ENCODE measurements at regions not wholly inside any gene's neighbourhood (a gene's known extent, or its start where the extent isn't known, plus 50 kb on each side); places are given as distances from the start of the nearest gene placed in this dataset.

- no peak for TF ChIP-seq GATA2 (IDR thresholded peaks at IDR 0.05; ENCODE audit: low read depth, low read length)
- no peak for TF ChIP-seq GATA3 (IDR thresholded peaks at IDR 0.05; ENCODE audit: low read depth, low read length)
Measured at GRCh38 chr13:34765446-34766180, 176.5 kb upstream of the NBEA start.

GRCh38 chr13:34767778-34768177, 174.3 kb upstream of the NBEA start:
- TF ChIP-seq GATA2 (IDR thresholded peaks at IDR 0.05; ENCODE audit: low read depth, low read length) (no peak), GATA3 (IDR thresholded peaks at IDR 0.05; ENCODE audit: low read depth, low read length) (no peak)

- TF ChIP-seq GATA2 (IDR thresholded peaks at IDR 0.05; ENCODE audit: low read depth, low read length) = no peak
- TF ChIP-seq GATA3 (IDR thresholded peaks at IDR 0.05; ENCODE audit: low read depth, low read length) = no peak
Measured at GRCh38 chr13:34772206-34772605, 169.9 kb upstream of the NBEA start.

- TF ChIP-seq GATA2 (IDR thresholded peaks at IDR 0.05; ENCODE audit: low read depth, low read length) = no peak
- TF ChIP-seq GATA3 (IDR thresholded peaks at IDR 0.05; ENCODE audit: low read depth, low read length) = no peak
Measured at GRCh38 chr13:34772881-34773280, 169.2 kb upstream of the NBEA start.

- TF ChIP-seq GATA3 (IDR thresholded peaks at IDR 0.05; ENCODE audit: low read depth, low read length) (no peak), GATA2 (IDR thresholded peaks at IDR 0.05; ENCODE audit: low read depth, low read length) (no peak)
Measured at GRCh38 chr13:34776390-34776981, 165.6 kb upstream of the NBEA start.

GRCh38 chr13:34777089-34777913, 164.8 kb upstream of the NBEA start:
- TF ChIP-seq GATA2 (IDR thresholded peaks at IDR 0.05; ENCODE audit: low read depth, low read length) (no peak), GATA3 (IDR thresholded peaks at IDR 0.05; ENCODE audit: low read depth, low read length) (no peak)

GRCh38 chr13:34777914-34778303, 164.2 kb upstream of the NBEA start:
- TF ChIP-seq GATA3 (IDR thresholded peaks at IDR 0.05; ENCODE audit: low read depth, low read length) (no peak), GATA2 (IDR thresholded peaks at IDR 0.05; ENCODE audit: low read depth, low read length) (no peak)

GRCh38 chr13:34779171-34779570, 162.9 kb upstream of the NBEA start:
- TF ChIP-seq GATA3 (IDR thresholded peaks at IDR 0.05; ENCODE audit: low read depth, low read length) = no peak
- TF ChIP-seq GATA2 (IDR thresholded peaks at IDR 0.05; ENCODE audit: low read depth, low read length) = no peak

- TF ChIP-seq GATA2 (IDR thresholded peaks at IDR 0.05; ENCODE audit: low read depth, low read length) (no peak), GATA3 (IDR thresholded peaks at IDR 0.05; ENCODE audit: low read depth, low read length) (no peak)
Measured at GRCh38 chr13:34793301-34793700, 148.8 kb upstream of the NBEA start.

- TF ChIP-seq GATA3 (IDR thresholded peaks at IDR 0.05; ENCODE audit: low read depth, low read length) (no peak), GATA2 (IDR thresholded peaks at IDR 0.05; ENCODE audit: low read depth, low read length) (no peak)
Measured at GRCh38 chr13:34803756-34804155, 138.3 kb upstream of the NBEA start.

GRCh38 chr13:34805347-34805746, 136.7 kb upstream of the NBEA start:
- TF ChIP-seq GATA3 (IDR thresholded peaks at IDR 0.05; ENCODE audit: low read depth, low read length) (no peak), GATA2 (IDR thresholded peaks at IDR 0.05; ENCODE audit: low read depth, low read length) (no peak)

GRCh38 chr13:34808649-34809048, 133.4 kb upstream of the NBEA start:
- TF ChIP-seq GATA3 (IDR thresholded peaks at IDR 0.05; ENCODE audit: low read depth, low read length) (no peak), GATA2 (IDR thresholded peaks at IDR 0.05; ENCODE audit: low read depth, low read length) (no peak)

GRCh38 chr13:34810996-34811395, 131.1 kb upstream of the NBEA start:
- TF ChIP-seq GATA3 (IDR thresholded peaks at IDR 0.05; ENCODE audit: low read depth, low read length) = no peak
- no peak for TF ChIP-seq GATA2 (IDR thresholded peaks at IDR 0.05; ENCODE audit: low read depth, low read length)

GRCh38 chr13:34815526-34815925, 126.5 kb upstream of the NBEA start:
- TF ChIP-seq GATA3 (IDR thresholded peaks at IDR 0.05; ENCODE audit: low read depth, low read length) (no peak), GATA2 (IDR thresholded peaks at IDR 0.05; ENCODE audit: low read depth, low read length) (no peak)

Measured in SH-SY5Y (cell line).